DOHH2 (cell line): ENCODE measurements at regions not wholly inside any gene's neighbourhood (a gene's known extent, or its start where the extent isn't known, plus 50 kb on each side); places are given as distances from the start of the nearest gene placed in this dataset.

ENCODE experiments used
- CTCF ChIP-seq: fragments of 200-600 bp; sonication (generic); IDR thresholded peaks from one replicate; pipeline ENCODE4 v1.5.1; 2014; ENCODE audit warnings: antibody characterized with exemption, mild to moderate bottlenecking, low read depth, low read length; ENCODE audit not compliant: poor library complexity, severe bottlenecking
- EZH2phosphoT487 ChIP-seq: fragments of 200-600 bp; sonication (generic); IDR thresholded peaks from 2 replicates; pipeline ENCODE4 v1.6.1; 2017; ENCODE audit warnings: borderline replicate concordance, mild to moderate bottlenecking, antibody characterized with exemption, low read length, moderate library complexity, mixed read lengths

- TF ChIP-seq CTCF (no peak), EZH2phosphoT487 (no peak)
Observed at GRCh38 chr1:9482816-9483572, 56.3 kb upstream of the SLC25A33 start.
